Common myeloid progenitor, CD34-positive (primary cell): ENCODE measurements at regions not wholly inside any gene's neighbourhood (a gene's known extent, or its start where the extent isn't known, plus 50 kb on each side); places are given as distances from the start of the nearest gene placed in this dataset.
"Not testable (repeated sequence)": the region's sequence is repeated elsewhere in the genome, so short reads cannot be mapped to it uniquely, and the experiment has no call there.

Experiments used
- CTCF ChIA-PET: fragments of 350-600 bp; sonication (Branson Sonifier 250); formaldehyde crosslinking; loops from one replicate; lab custom pipeline; 2021; ENCODE audit warnings: antibody characterized with exemption; lab: Charles Lee
- POLR2A ChIA-PET: fragments of 350-600 bp; sonication (Branson Sonifier 250); formaldehyde crosslinking; loops from one replicate; lab custom pipeline; 2021; ENCODE audit warnings: antibody characterized with exemption; lab: Charles Lee
- DNase-seq, 3 donors: peaks; one replicate each; pipeline versions ENCODE4 v3.0.0 to v3.0.0-alpha.2; 2013
- H3K27ac ChIP-seq, 2 experiments: 1 replicate in 1 of 2; 2 replicates in 1 of 2; pipeline ENCODE4 v1.7.0; 2013; ENCODE audit warnings: inconsistent platforms in 2 of 2, low read length in 2 of 2, mild to moderate bottlenecking in 2 of 2, low read depth in 1 of 2, moderate library complexity in 1 of 2; ENCODE audit not compliant: severe bottlenecking in 2 of 2, insufficient read depth in 1 of 2, poor library complexity in 1 of 2
- H3K27me3 ChIP-seq, 5 experiments: replicated peaks in 2 of 5; 1 replicate in 3 of 5; 2 replicates in 2 of 5; pipeline versions ENCODE4 v1.6.1 to v1.7.0; 2013; ENCODE audit warnings: low read length in 4 of 5, mild to moderate bottlenecking in 2 of 5, moderate library complexity in 2 of 5, inconsistent platforms in 1 of 5; ENCODE audit not compliant: insufficient read depth in 5 of 5, control insufficient read depth in 4 of 5
- H3K36me3 ChIP-seq, 4 experiments: 1 replicate in 2 of 4; 2 replicates in 2 of 4; pipeline versions ENCODE4 v1.6.1 to v1.7.0; 2013; ENCODE audit warnings: low read length in 3 of 4, control low read depth in 1 of 4, mild to moderate bottlenecking in 1 of 4; ENCODE audit not compliant: control insufficient read depth in 4 of 4, insufficient read depth in 4 of 4
- H3K4me1 ChIP-seq, 4 experiments: 1 replicate in 3 of 4; 2 replicates in 1 of 4; pipeline versions ENCODE4 v1.6.1 to v1.7.1; 2013; ENCODE audit warnings: low read length in 3 of 4, mild to moderate bottlenecking in 3 of 4, control low read depth in 1 of 4, inconsistent platforms in 1 of 4, moderate library complexity in 1 of 4; ENCODE audit not compliant: control insufficient read depth in 4 of 4, insufficient read depth in 4 of 4; ENCODE audit errors: control extremely low read depth in 1 of 4
- H3K4me3 ChIP-seq, 7 experiments: 1 replicate in 4 of 7; 2 replicates in 3 of 7; pipeline versions ENCODE4 v1.5.1 to v1.7.0; 2013; ENCODE audit warnings: mild to moderate bottlenecking in 7 of 7, low read length in 6 of 7, moderate library complexity in 6 of 7, inconsistent platforms in 2 of 7, low read depth in 2 of 7, control low read depth in 1 of 7; ENCODE audit not compliant: insufficient read depth in 4 of 7, control insufficient read depth in 1 of 7; ENCODE audit errors: extremely low read depth in 1 of 7
- H3K9me3 ChIP-seq, 5 experiments: 1 replicate in 4 of 5; 2 replicates in 1 of 5; pipeline versions ENCODE4 v1.6.1 to v1.7.1; 2013; ENCODE audit warnings: low read length in 4 of 5, mild to moderate bottlenecking in 2 of 5, inconsistent platforms in 1 of 5, low read depth in 1 of 5, moderate library complexity in 1 of 5; ENCODE audit not compliant: control insufficient read depth in 4 of 5, insufficient read depth in 2 of 5; ENCODE audit errors: control extremely low read depth in 1 of 5
- WGBS: methylation state at CpG from one replicate; pipeline ENCODE4 v1.1.5; 2013; ENCODE audit not compliant: insufficient coverage; 5-methylcytosine and 5-hydroxymethylcytosine counted together

DNA sequence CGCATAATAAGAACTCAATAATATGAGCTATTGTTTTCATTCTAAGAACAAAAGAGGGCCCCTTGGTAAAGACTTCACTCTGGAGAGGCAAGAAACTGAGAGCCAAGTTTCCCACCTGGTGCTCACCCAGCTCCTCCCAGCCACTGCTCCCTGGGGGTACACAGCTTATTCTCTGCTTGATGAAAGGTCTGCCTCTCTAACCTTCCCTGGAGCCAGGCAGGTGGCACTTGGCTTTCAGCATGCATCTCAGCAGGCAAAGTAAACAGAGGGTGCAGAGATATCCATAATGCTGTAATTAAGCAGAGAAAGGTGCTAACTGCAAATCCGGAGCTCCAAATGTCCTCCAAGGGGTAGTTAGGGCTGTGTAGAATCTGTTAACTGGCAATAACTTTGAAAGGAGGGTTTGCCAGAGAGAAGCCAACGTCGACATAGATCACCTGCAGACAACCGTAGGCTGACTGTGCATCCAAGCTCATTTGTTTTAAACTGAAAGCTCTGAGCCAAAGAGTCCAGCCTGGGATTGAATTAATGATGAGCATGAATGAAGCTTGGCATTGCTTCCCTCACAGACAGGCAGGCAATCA is 159.6 kb upstream of the PROK2 start:
- no peaks in the 10 kb centered on the region for H3K4me1 ChIP-seq
- WGBS, result 98% methylated on average over 5 of the region's 5 CpGs
- ChIA-PET CTCF (interaction anchor here (1.5 to 2.6 kb wide), 3 partner anchors 10 to 86 kb away, joined by 4 to 9 read pairs (median 6); no protein-coding TSS in a partner anchor), POLR2A (no interaction called here)
- no peak overlapping the region for H3K27ac ChIP-seq
- no peak for DNase-seq
- no peaks in the 10 kb centered on the region for H3K27me3 ChIP-seq
- no peaks in the 10 kb centered on the region for H3K36me3 ChIP-seq
- no peaks in the 10 kb centered on the region for H3K9me3 ChIP-seq
- no peak overlapping the region for H3K4me3 ChIP-seq

DNA sequence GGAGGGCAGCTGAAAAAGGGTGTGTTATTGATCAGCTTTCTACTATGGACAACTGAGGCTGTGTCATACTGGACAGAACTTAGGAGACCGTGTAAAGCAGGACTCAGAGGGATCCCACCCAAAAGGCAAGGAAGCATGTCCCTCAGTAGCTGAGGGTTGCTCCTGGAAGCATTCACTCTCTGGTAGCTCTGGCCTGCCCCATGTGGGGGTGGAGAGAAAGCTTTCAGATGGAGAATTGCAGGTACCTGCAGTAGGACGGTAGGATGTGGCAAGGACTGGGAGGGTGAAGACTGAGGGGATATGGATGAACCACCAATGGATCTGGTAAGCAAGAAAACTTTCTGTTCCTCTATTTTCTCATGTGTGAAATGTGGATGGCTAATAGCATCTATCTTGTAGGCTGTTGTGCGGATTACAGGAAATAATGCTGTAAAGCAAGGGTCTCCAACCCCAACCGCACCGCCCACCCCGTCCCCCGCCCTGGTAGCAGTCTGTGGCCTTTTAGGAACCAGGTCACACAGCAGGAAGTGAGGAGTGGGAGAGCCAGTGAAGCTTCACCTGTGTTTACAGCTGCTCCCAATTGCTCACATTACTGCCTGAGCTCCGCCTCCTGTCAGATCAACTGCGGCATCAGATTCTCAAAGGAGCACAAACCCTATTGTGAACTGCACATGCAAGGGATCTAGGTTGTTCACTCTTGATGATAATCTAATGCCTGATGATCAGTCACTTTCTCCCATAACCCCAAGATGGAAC is 157.7 kb upstream of the PROK2 start:
- no peak for DNase-seq
- CTCF ChIA-PET, result interaction anchor here (0.8 to 2.5 kb wide), 5 partner anchors 14 to 84 kb away, joined by 3 to 6 read pairs (median 3); no protein-coding TSS in a partner anchor
- Histone ChIP-seq H3K27ac (no peak overlapping the region), H3K36me3 (no peaks in the 10 kb centered on the region), H3K4me1 (no peaks in the 10 kb centered on the region), H3K9me3 (no peaks in the 10 kb centered on the region), H3K27me3 (no peaks in the 10 kb centered on the region), H3K4me3 (no peak overlapping the region)
- 99% methylated on average over 9 of the region's 9 CpGs for WGBS
- POLR2A ChIA-PET, result no interaction called here

DNA sequence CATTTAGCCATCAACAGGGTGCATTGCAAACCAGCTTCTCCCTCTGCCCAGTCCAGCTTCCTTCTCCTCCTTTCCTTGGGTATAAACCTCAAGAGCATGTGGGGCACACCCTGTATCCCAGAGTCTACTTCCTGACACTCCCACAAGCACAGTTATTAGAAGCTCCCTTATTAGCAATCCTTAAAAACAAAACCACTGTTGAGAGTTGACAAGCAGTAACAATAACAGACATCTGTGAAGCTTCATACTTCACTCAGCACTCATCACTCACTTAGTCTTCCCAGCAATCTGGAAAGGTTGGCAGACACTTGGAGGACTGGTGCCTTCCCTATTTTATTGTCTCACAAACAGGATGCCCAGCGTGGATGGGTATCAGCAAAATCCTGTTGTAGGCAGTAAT is 155.5 kb upstream of the PROK2 start:
- H3K27me3 ChIP-seq, result no peaks in the 10 kb centered on the region
- DNase-seq, result no peak
- ChIA-PET POLR2A (no interaction called here), CTCF (interaction anchor here (2.3 kb wide), 1 partner anchor 13 kb away, joined by 5 read pairs; no protein-coding TSS in a partner anchor)
- H3K4me1 ChIP-seq, result no peaks in the 10 kb centered on the region
- no peak overlapping the region for H3K4me3 ChIP-seq
- H3K9me3 ChIP-seq, result no peaks in the 10 kb centered on the region
- 100% methylated on average over 1 of the region's 1 CpG for WGBS
- H3K27ac ChIP-seq, result no peak overlapping the region
- H3K36me3 ChIP-seq, result no peaks in the 10 kb centered on the region

DNA sequence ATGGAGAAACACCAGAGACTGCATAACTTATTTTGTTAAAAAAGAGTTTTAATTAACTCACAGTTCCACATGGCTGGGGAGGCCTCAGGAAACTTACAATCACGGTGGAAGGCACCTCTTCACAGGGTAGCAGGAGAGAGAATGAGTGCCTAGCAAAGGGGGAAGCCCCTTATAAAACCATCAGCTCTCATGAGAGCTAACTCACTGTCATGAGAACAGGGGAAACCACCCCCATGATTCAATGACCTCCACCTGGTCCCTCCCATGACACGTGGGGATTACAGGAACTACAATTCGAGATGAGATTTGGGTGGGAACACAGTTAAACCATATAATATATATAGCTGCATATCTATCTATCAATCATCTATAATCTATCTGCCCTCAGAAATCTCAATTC is 153.1 kb upstream of the PROK2 start:
- H3K27me3 ChIP-seq, H3K27ac ChIP-seq, H3K9me3 ChIP-seq, H3K4me3 ChIP-seq, H3K4me1 ChIP-seq, H3K36me3 ChIP-seq, POLR2A ChIA-PET, DNase-seq: not testable (repeated sequence)
- WGBS, result no CpG with 5 or more reads among the region's 3 CpGs
- CTCF ChIA-PET, result interaction anchor here (0.8 to 2.3 kb wide), 2 partner anchors 15 to 881 kb away, joined by 3 to 5 read pairs; no protein-coding TSS in a partner anchor

DNA sequence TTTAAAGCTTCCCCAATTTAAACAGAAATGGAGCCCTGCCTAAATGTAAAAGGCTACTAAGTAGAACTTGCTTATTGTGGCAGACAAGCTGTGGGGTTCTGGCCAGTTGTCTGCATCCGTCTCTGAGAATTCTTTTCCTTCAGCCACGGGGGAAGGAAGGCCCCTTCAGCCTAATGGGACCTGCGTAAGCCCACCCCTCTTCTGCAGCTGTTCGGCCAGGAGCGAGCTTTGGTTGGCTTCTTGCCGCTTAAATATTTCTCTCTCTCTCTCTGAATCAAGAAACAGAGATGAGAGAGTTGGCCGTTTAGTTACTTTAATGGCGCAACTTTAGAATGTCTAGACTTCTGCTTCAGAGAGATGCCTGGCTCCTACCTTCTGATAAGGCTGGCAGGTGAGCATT is 151.7 kb upstream of the PROK2 start:
- ChIA-PET POLR2A (interaction anchor here (0.6 kb wide), 1 partner anchor 961 kb away, joined by 3 read pairs; no protein-coding TSS in a partner anchor), CTCF (interaction anchor here (0.8 kb wide), 1 partner anchor 9 kb away, joined by 3 read pairs; no protein-coding TSS in a partner anchor)
- Histone ChIP-seq H3K36me3 (no peaks in the 10 kb centered on the region), H3K4me1 (no peaks in the 10 kb centered on the region), H3K27me3 (no peaks in the 10 kb centered on the region), H3K9me3 (peaks cover 0 to 2% (median 0%) of the 10 kb centered on the region in 5 experiments), H3K27ac (no peak overlapping the region), H3K4me3 (no peak overlapping the region)
- no peak for DNase-seq
- 94% methylated on average over 8 of the region's 8 CpGs for WGBS

DNA sequence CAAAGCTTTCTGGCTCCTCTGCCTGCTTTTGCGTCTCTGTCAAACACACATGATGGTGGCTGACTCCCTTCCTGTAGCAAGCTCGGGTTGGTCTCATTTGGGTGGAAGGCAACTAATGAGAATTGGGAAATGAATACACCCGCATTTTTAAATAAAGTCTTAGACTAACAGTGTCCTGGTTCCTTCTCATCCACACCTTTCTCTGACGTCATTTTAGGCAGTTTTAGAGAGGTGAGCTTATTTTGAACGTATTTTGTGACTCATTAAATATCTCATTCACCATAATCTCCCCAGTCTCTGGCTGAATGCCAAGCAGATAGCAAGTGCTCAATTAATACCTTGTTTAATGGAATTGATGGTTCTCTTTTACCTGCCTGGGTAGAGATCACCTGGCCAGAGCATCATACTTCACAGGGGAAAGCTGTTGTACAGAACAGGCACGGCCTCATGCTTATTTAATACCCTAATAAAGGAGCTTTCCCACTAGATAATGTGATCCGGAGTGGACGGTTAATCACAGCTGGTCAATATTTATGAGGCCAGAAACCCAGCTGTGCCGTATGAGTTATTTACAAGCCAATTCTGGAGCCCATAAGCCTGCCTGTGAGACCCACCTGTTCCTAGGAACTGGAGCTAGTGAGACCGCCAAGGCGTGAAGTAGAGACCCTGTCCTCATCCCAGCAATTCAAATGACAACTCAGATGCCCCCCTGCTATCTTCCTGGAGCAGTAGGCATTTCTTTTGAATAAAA is 149.7 kb upstream of the PROK2 start:
- CTCF ChIA-PET, result interaction anchor here (0.6 to 2.3 kb wide), 8 partner anchors 10 to 888 kb away, joined by 3 to 7 read pairs (median 4); no protein-coding TSS in a partner anchor
- no peak overlapping the region for H3K27ac ChIP-seq
- no peak for DNase-seq
- H3K27me3 ChIP-seq, result no peaks in the 10 kb centered on the region
- POLR2A ChIA-PET, result no interaction called here
- 100% methylated on average over 7 of the region's 11 CpGs for WGBS
- no peak overlapping the region for H3K4me3 ChIP-seq
- H3K9me3 ChIP-seq, result peaks cover 0 to 2% (median 0%) of the 10 kb centered on the region in 5 experiments
- H3K4me1 ChIP-seq, result no peaks in the 10 kb centered on the region
- no peaks in the 10 kb centered on the region for H3K36me3 ChIP-seq
